HG03571 (cell line): ENCODE measurements at regions not wholly inside any gene's neighbourhood (a gene's known extent, or its start where the extent isn't known, plus 50 kb on each side); places are given as distances from the start of the nearest gene placed in this dataset.

Experiments used
- ATAC-seq: cut with Tn5 transposase; IDR thresholded peaks from one replicate; pipeline ENCODE4 v1.9.1; 2021; ENCODE audit not compliant: unreplicated experiment

GRCh38 chr10:111435871-111436270 is 359.0 kb downstream of the ADRA2A start:
- ATAC-seq, result no peak

GRCh38 chr10:111439034-111439842 is 362.4 kb downstream of the ADRA2A start:
- no peak for ATAC-seq

- no peak for ATAC-seq
These were observed 363.7 kb downstream of the ADRA2A start for GRCh38 chr10:111440501-111440900.

GRCh38 chr10:111445667-111446066 is 368.8 kb downstream of the ADRA2A start:
- no peak for ATAC-seq

GRCh38 chr10:111446966-111447365 is 370.1 kb downstream of the ADRA2A start:
- no peak for ATAC-seq

GRCh38 chr10:111452153-111452552 is 375.3 kb downstream of the ADRA2A start:
- no peak for ATAC-seq

- no peak for ATAC-seq
These were observed 379.1 kb downstream of the ADRA2A start for GRCh38 chr10:111455776-111456426.

GRCh38 chr10:111458256-111458655 is 381.4 kb downstream of the ADRA2A start:
- ATAC-seq, result no peak

- ATAC-seq, result no peak
These were observed 383.1 kb downstream of the ADRA2A start for GRCh38 chr10:111459967-111460366.

- ATAC-seq, result no peak
These were observed 395.6 kb downstream of the ADRA2A start for GRCh38 chr10:111472445-111472844.

- ATAC-seq, result no peak
These were observed 396.5 kb downstream of the ADRA2A start for GRCh38 chr10:111473361-111473760.

- ATAC-seq, result no peak
These were observed 398.0 kb downstream of the ADRA2A start for GRCh38 chr10:111474786-111475185.

- no peak for ATAC-seq
These were observed 398.9 kb downstream of the ADRA2A start for GRCh38 chr10:111475720-111476119.

GRCh38 chr10:111478651-111479050 is 401.8 kb downstream of the ADRA2A start:
- ATAC-seq, result no peak

- no peak for ATAC-seq
These were observed 403.1 kb downstream of the ADRA2A start for GRCh38 chr10:111479966-111480365.

GRCh38 chr10:111481261-111481826 is 404.5 kb downstream of the ADRA2A start:
- ATAC-seq, result no peak

GRCh38 chr10:111481866-111482265 is 405.0 kb downstream of the ADRA2A start:
- ATAC-seq, result no peak

GRCh38 chr10:111482621-111483216 is 405.9 kb downstream of the ADRA2A start:
- no peak for ATAC-seq

GRCh38 chr10:111485767-111486166 is 408.9 kb downstream of the ADRA2A start:
- ATAC-seq, result no peak

- ATAC-seq, result no peak
These were observed 409.5 kb downstream of the ADRA2A start for GRCh38 chr10:111486346-111486745.

GRCh38 chr10:111488668-111489067 is 411.8 kb downstream of the ADRA2A start:
- ATAC-seq, result no peak

- no peak for ATAC-seq
These were observed 414.3 kb downstream of the ADRA2A start for GRCh38 chr10:111491154-111491553.
